ENCODE measurements at regions not wholly inside any gene's neighbourhood (a gene's known extent, or its start where the extent isn't known, plus 50 kb on each side); places are given as distances from the start of the nearest gene placed in this dataset.

GRCh38 chr1:82121421-82121820 is 320.7 kb downstream of the ADGRL2 start:
- Histone ChIP-seq H3K4me1 (ENCODE audit: control insufficient read depth, insufficient read depth, low read length) (no peaks in the 10 kb centered on the region), H2AFZ (replicated peaks; ENCODE audit: low read length, poor library complexity) (no peak overlapping the region), H3K56ac (ENCODE audit: extremely low read depth, insufficient read depth, low read length) (no peak overlapping the region), H4K20me1 (ENCODE audit: insufficient read depth, low read length) (no peaks in the 10 kb centered on the region), H3K4me3 (ENCODE audit: insufficient read depth, low read depth, low read length) (no peak overlapping the region), H3K79me1 (ENCODE audit: low read depth in 1 of 2, low read length in 2 of 2) (no peaks in the 10 kb centered on the region), H3K18ac (ENCODE audit: low read depth, low read length) (no peak overlapping the region), H3K9ac (ENCODE audit: low read depth, low read length) (no peak overlapping the region), H4K5ac (ENCODE audit: low read depth, low read length) (no peak overlapping the region), H4K91ac (ENCODE audit: insufficient read depth, low read depth, low read length) (no peak overlapping the region), H3K4ac (ENCODE audit: low read depth, low read length) (no peak overlapping the region), H3K27ac (ENCODE audit: insufficient read depth, low read length) (no peak overlapping the region), H3K27me3 (ENCODE audit: control insufficient read depth, insufficient read depth, low read length) (no peaks in the 10 kb centered on the region), H2BK15ac (ENCODE audit: low read depth, low read length) (no peak overlapping the region), H4K8ac (ENCODE audit: low read depth in 2 of 2, low read length in 2 of 2) (no peak overlapping the region), H2AK9ac (replicated peaks; ENCODE audit: low read depth, low read length, poor library complexity) (no peak overlapping the region), H3K14ac (replicated peaks; ENCODE audit: low read depth, low read length) (no peak overlapping the region), H2BK120ac (ENCODE audit: low read depth, low read length) (no peak overlapping the region), H3K23ac (ENCODE audit: low read depth, low read length) (no peak overlapping the region), H3K4me2 (ENCODE audit: low read depth, low read length) (no peak overlapping the region), H2BK20ac (ENCODE audit: low read depth, low read length) (no peak overlapping the region), H2BK5ac (ENCODE audit: low read depth, low read length, poor library complexity, severe bottlenecking) (no peak overlapping the region), H3K9me1 (ENCODE audit: insufficient read depth, low read length) (no peaks in the 10 kb centered on the region), H2AK5ac (ENCODE audit: low read depth, low read length) (no peak overlapping the region), H3K9me3 (ENCODE audit: control insufficient read depth, insufficient read depth, low read length) (no peaks in the 10 kb centered on the region), H3K36me3 (ENCODE audit: control insufficient read depth, insufficient read depth, low read length) (no peaks in the 10 kb centered on the region)
- WGBS, 2 experiments (ENCODE audit: extremely low coverage in 2 of 2, insufficient read length in 1 of 2), result no CpG with 5 or more reads among the region's 2 CpGs
- ChIA-PET POLR2A (ENCODE audit: unreplicated experiment) (no interaction called here), CTCF (no interaction called here)
- no TSS peak for BruUV-seq (replicated peaks)
- dilution Hi-C loops (cut with HindIII; ENCODE audit: low sequenced_read_pairs, unreplicated experiment), result no loop called here
- ATAC-seq (ENCODE audit: low read depth) (no peak), DNase-seq (no peak)
- intact Hi-C loops (cut with micrococcal nuclease), result no loop called here
- TF ChIP-seq POLR2A (IDR thresholded peaks at IDR 0.05; ENCODE audit: low read depth, low read length) (no peak), FOS (IDR thresholded peaks at IDR 0.05; ENCODE audit: low read depth, low read length) (no peak), CEBPB (IDR thresholded peaks at IDR 0.05; ENCODE audit: low read depth, low read length) (no peak), BHLHE40 (IDR thresholded peaks at IDR 0.05; ENCODE audit: low read depth, low read length) (no peak), MAFK (IDR thresholded peaks at IDR 0.05; ENCODE audit: low read depth, low read length) (no peak)
- in situ Hi-C loops (cut with MboI; ENCODE audit: low sequenced_read_pairs), result no loop called here
